Heart left ventricle (tissue), 13 donors: ENCODE measurements at regions not wholly inside any gene's neighbourhood (a gene's known extent, or its start where the extent isn't known, plus 50 kb on each side); places are given as distances from the start of the nearest gene placed in this dataset.

Source experiments
- POLR2A ChIP-seq, 2 donors: fragments of 450-650 bp; IDR thresholded peaks; one replicate each; pipeline ENCODE4 v1.6.1; 2017; ENCODE audit warnings: antibody characterized with exemption in 2 of 2, mild to moderate bottlenecking in 2 of 2, moderate library complexity in 2 of 2
- TF ChIP-seq, protein P1 (sequence below), 12 donors: fragments of 200-600 bp; sonication (generic) in 4 of 12; IDR thresholded peaks; one replicate each; pipeline versions ENCODE4 v1.5.0 to v1.8.0; 2018 to 2022; ENCODE audit warnings: antibody characterized with exemption in 12 of 12, mild to moderate bottlenecking in 5 of 12
- donor health status: ischemic (EF 13 %, LVEDD 7.1; RV severe dilation, severe dysfunction).
- donor health status: DM: no; HTN: yes; CAD: no.
- donor health status: DM: no; HTN: no; CAD: no.
- donor health status: ischemic (EF 25% LVEDD 6.9; RV normal size, moderate dysfunction).
- donor health status: ischemic (EF 25% LVEDD 5.7; RV mildly dilated, moderate dysfunction).
- donor health status: ischemic (EF 35%, LVEDD 5.7; RV mildly dilated, moderate dysfunction).
- donor health status: nonischemic (EF 11% LVEDD 7.7; RV severe dilation, severe dysfunction).
- donor health status: DM: yes; HTN: yes; CAD: no.
- donor health status: PGD.
- donor health status: ischemic (EF 29% LVEDD 5.4; RV normal size, mild dysfunction).
- donor health status: nonischemic (EF 23%, LVEDD 6.1; RV moderate dilation, normal function).

DNA sequence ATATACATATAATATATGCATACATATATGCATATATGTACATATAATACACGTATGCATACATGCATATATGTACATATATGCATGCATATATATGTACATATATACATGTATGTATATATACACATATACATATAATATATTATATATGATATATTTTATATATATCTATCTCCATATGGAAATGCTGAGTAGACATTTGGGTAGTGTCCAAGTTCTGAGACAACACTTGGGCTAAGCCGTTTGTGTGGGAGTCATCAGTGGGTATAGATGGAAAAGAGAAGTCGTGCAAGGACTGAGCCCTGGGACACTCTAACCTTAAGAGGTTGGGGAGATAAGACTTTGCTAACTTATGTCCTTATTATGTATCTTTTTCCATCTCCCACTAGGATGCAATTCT lies 165.2 kb upstream of the PODXL start:
- TF ChIP-seq, protein P1, sequence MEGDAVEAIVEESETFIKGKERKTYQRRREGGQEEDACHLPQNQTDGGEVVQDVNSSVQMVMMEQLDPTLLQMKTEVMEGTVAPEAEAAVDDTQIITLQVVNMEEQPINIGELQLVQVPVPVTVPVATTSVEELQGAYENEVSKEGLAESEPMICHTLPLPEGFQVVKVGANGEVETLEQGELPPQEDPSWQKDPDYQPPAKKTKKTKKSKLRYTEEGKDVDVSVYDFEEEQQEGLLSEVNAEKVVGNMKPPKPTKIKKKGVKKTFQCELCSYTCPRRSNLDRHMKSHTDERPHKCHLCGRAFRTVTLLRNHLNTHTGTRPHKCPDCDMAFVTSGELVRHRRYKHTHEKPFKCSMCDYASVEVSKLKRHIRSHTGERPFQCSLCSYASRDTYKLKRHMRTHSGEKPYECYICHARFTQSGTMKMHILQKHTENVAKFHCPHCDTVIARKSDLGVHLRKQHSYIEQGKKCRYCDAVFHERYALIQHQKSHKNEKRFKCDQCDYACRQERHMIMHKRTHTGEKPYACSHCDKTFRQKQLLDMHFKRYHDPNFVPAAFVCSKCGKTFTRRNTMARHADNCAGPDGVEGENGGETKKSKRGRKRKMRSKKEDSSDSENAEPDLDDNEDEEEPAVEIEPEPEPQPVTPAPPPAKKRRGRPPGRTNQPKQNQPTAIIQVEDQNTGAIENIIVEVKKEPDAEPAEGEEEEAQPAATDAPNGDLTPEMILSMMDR (IDR thresholded peaks at IDR 0.05) = no peak
- TF ChIP-seq POLR2A (IDR thresholded peaks at IDR 0.05) = no peak
